PFSK-1 (cell line): ENCODE measurements at regions not wholly inside any gene's neighbourhood (a gene's known extent, or its start where the extent isn't known, plus 50 kb on each side); places are given as distances from the start of the nearest gene placed in this dataset.

Experiments
- FOXP2 ChIP-seq: optimal IDR thresholded peaks from 2 replicates; pipeline ENCODE3; 2011; ENCODE audit warnings: borderline replicate concordance, control low read depth, inconsistent platforms; ENCODE audit not compliant: insufficient read depth; ENCODE audit errors: extremely low read length, extremely low read depth
- POLR2AphosphoS5 ChIP-seq: IDR thresholded peaks from 2 replicates; pipeline ENCODE4 v1.6.1; 2012; ENCODE audit warnings: low read depth, mild to moderate bottlenecking, control low read depth, low read length, moderate library complexity
- SIN3A ChIP-seq: IDR thresholded peaks from 2 replicates; pipeline ENCODE4 v1.6.1; 2012; ENCODE audit warnings: mild to moderate bottlenecking, low read length, moderate library complexity, borderline replicate concordance; ENCODE audit not compliant: insufficient read depth
- TAF1 ChIP-seq: IDR thresholded peaks from 2 replicates; pipeline ENCODE4 v1.6.1; 2012; ENCODE audit warnings: low read length, control low read depth, borderline replicate concordance; ENCODE audit not compliant: insufficient read depth
- TF ChIP-seq, protein P1 (sequence below), 2 experiments: IDR thresholded peaks; 2 replicates each; pipeline versions ENCODE4 v1.6.1 to v1.8.0; 2011 to 2012; ENCODE audit warnings: low read depth in 2 of 2, low read length in 2 of 2, control low read depth in 1 of 2, inconsistent platforms in 1 of 2, mild to moderate bottlenecking in 1 of 2, moderate library complexity in 1 of 2; ENCODE audit not compliant: insufficient read depth in 1 of 2

DNA sequence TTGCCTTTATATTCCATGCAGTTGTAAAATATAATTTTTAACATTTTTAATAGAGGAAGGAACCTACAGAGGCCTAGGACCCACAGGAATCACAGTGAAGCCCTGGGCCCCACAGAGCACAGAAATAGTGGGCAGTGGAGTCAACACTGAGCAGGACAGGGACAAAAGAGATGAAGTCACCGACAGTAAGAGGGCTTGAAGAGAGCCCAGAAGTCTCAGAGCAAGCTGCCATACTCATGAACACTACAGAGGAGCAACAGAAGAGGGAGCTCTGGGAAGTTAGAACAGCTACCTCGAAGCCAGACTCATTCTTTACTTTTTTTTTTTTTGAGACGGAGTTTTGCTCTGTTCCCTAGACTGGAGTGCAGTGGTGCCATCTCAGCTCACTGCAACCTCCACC, 149.3 kb upstream of the TENM3 start:
- TF ChIP-seq POLR2AphosphoS5 = no peak
- TF ChIP-seq, protein P1, sequence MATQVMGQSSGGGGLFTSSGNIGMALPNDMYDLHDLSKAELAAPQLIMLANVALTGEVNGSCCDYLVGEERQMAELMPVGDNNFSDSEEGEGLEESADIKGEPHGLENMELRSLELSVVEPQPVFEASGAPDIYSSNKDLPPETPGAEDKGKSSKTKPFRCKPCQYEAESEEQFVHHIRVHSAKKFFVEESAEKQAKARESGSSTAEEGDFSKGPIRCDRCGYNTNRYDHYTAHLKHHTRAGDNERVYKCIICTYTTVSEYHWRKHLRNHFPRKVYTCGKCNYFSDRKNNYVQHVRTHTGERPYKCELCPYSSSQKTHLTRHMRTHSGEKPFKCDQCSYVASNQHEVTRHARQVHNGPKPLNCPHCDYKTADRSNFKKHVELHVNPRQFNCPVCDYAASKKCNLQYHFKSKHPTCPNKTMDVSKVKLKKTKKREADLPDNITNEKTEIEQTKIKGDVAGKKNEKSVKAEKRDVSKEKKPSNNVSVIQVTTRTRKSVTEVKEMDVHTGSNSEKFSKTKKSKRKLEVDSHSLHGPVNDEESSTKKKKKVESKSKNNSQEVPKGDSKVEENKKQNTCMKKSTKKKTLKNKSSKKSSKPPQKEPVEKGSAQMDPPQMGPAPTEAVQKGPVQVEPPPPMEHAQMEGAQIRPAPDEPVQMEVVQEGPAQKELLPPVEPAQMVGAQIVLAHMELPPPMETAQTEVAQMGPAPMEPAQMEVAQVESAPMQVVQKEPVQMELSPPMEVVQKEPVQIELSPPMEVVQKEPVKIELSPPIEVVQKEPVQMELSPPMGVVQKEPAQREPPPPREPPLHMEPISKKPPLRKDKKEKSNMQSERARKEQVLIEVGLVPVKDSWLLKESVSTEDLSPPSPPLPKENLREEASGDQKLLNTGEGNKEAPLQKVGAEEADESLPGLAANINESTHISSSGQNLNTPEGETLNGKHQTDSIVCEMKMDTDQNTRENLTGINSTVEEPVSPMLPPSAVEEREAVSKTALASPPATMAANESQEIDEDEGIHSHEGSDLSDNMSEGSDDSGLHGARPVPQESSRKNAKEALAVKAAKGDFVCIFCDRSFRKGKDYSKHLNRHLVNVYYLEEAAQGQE (IDR thresholded peaks at IDR 0.05; ENCODE audit: insufficient read depth in 1 of 2, low read depth in 2 of 2, low read length in 2 of 2) = no peak
- TF ChIP-seq FOXP2 = no peak
- no peak for TF ChIP-seq SIN3A
- no peak for TF ChIP-seq TAF1

DNA sequence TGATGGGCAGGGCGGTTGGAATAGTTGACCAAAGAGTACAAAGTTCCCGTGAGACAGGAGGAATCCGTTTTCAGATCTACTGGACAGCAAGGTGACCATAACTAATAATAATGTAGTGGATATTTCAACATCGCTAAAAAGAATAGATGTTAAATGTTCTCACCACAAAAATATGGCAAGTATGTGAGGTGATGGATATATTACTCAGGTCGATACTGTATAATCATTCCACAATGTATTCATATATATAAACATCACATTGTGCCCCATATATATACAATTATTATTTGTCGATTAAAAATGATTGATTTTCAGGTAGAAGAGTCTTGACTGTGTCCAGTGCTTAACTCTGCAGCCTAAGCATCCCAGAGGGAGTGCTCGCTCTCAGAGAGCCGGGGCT, 141.6 kb upstream of the TENM3 start:
- no peak for TF ChIP-seq SIN3A
- TF ChIP-seq, protein P1 (IDR thresholded peaks at IDR 0.05; ENCODE audit: insufficient read depth in 1 of 2, low read depth in 2 of 2, low read length in 2 of 2) = no peak

DNA sequence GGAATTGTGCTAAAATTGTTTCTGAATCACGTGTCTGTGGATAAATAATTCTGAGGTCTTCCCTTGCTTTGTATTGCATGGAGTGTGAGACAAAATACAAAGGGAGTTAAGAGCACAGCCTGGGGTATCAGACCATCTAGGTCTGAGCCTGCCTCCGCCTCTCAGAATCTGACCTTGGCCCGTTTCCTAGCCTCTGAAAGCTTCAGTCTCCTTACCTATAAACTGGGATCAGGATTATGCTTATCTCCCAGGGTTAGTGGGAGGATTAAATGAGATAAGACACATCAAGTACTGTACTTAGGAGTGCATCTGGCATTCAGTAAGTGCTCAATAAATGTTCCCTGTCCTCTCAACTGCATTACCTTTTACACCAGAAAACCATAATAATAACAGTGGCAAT, 140.6 kb upstream of the TENM3 start:
- TF ChIP-seq FOXP2 (no peak), TAF1 (no peak), SIN3A (no peak), POLR2AphosphoS5 (no peak)
- TF ChIP-seq, protein P1 (IDR thresholded peaks at IDR 0.05; ENCODE audit: insufficient read depth in 1 of 2, low read depth in 2 of 2, low read length in 2 of 2) = no peak

DNA sequence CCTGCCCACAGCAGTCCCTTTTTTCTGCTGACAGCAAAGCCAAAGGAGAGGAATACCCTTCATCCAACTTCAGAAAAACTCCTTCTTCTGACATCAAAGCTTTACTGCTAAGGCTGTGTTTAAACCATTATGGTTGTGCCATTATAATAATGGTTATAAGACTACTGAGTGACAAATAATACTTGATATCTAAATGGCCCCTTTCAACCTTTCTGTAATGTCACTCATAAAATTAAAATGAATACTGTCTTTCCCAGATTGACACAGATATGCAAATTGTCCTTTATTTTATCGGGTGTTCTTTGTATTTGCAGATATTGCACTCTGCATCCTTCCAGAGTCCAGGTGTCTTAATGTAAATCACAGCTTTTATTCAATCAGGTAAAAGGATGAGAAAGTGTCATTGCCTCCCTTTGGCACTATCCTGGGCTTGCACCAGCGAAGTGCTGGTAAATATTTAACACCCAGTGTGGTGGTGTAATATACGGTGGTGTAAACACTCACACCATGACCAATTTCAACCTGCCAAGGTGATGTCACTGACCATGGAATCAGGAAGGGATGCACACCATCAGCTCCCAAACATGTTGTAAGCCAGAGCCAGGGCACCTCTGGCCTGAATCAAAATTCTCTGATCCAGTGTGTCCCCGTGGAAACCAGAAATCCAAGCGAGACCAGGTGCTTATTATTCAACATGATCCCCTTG, 139.4 kb upstream of the TENM3 start:
- TF ChIP-seq, protein P1 (IDR thresholded peaks at IDR 0.05; ENCODE audit: insufficient read depth in 1 of 2, low read depth in 2 of 2, low read length in 2 of 2) = no peak
- TF ChIP-seq TAF1 = no peak
- TF ChIP-seq SIN3A = no peak
- no peak for TF ChIP-seq POLR2AphosphoS5
- TF ChIP-seq FOXP2 = no peak

DNA sequence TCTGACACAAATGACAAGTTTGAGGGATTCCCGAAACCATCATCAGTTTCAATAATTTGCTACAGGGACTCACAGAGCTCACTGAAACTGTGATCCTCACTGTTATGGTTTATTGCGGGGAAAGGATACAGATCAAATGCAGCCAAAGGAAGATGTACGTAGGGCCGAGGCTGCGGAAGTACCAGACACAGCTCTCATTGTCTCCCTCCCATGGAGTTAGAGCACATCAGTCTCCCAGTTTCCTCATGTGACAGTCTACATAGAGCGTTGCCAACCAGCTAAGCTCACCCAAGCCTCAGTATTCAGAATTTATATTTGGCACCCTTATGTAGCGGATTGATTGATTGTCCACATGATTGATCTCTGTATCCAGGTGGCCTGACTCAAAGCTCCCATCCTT, 137.8 kb upstream of the TENM3 start:
- TF ChIP-seq TAF1 (no peak), FOXP2 (no peak), SIN3A (no peak), POLR2AphosphoS5 (no peak)
- TF ChIP-seq, protein P1 (IDR thresholded peaks at IDR 0.05; ENCODE audit: insufficient read depth in 1 of 2, low read depth in 2 of 2, low read length in 2 of 2) = no peak
